Activated T-cell treated with anti-CD3 and anti-CD28 coated beads, Interleukin-2, amount 50 U/mL, for 72 hours (primary cell): ENCODE measurements at regions not wholly inside any gene's neighbourhood (a gene's known extent, or its start where the extent isn't known, plus 50 kb on each side); places are given as distances from the start of the nearest gene placed in this dataset.

Experiments used
- ATAC-seq, 2 donors: fragments of 150-1000 bp; cut with Tn5 transposase; replicated peaks in 1 of 2; 2 replicates each; pipeline ENCODE4 v1.10.0; 2021; ENCODE audit warnings: moderate library complexity in 2 of 2, mild to moderate bottlenecking in 1 of 2
- DNase-seq, 2 donors: peaks; one replicate each; pipeline ENCODE4 v3.0.0; 2021 to 2022; ENCODE audit warnings: mixed read lengths in 1 of 2
- H3K27ac Mint-ChIP-seq: one replicate; pipeline ENCODE4 v1.8.0; 2022; ENCODE audit warnings: mild to moderate bottlenecking, moderate library complexity, mixed read lengths
- H3K27me3 Mint-ChIP-seq: one replicate; pipeline ENCODE4 v1.8.0; 2022; ENCODE audit warnings: low read depth, mixed read lengths
- H3K36me3 Mint-ChIP-seq, 2 donors: one replicate each; pipeline ENCODE4 v1.8.0; 2022; ENCODE audit warnings: mixed read lengths in 2 of 2, mild to moderate bottlenecking in 1 of 2; ENCODE audit not compliant: insufficient read depth in 2 of 2
- H3K4me1 Mint-ChIP-seq: one replicate; pipeline ENCODE4 v1.8.0; 2022; ENCODE audit warnings: low read depth, mixed read lengths
- H3K4me3 Mint-ChIP-seq, 2 donors: one replicate each; pipeline ENCODE4 v1.8.0; 2022; ENCODE audit warnings: mild to moderate bottlenecking in 2 of 2, mixed read lengths in 2 of 2, moderate library complexity in 2 of 2
- H3K9me3 Mint-ChIP-seq, 2 donors: one replicate each; pipeline ENCODE4 v1.8.0; 2022; ENCODE audit warnings: mixed read lengths in 2 of 2

DNA sequence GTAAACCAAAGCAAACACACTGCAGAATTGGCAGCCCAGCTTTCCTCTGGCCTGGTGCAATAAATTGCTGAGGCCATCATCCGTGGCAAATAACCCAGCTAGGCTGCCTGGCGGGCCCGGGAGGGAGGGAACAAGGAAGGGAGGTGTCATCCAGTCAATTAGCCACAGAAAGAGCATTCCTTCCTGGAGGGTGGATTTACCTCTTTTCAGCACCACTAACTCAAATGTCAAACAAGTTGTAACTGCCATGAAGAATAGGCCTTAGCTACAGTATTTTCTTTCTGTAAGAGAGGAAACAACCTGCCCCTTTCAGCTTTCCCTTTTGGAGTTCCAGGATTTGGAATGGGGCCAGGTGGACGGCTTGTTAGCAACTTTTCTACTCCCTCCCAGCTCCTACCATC is 163.8 kb upstream of the BDNF start:
- no peaks in the 10 kb centered on the region for H3K4me1 Mint-ChIP-seq
- ATAC-seq (no peak), DNase-seq (no peak)
- H3K36me3 Mint-ChIP-seq: no peaks in the 10 kb centered on the region
- no peak overlapping the region for H3K27ac Mint-ChIP-seq
- H3K27me3 Mint-ChIP-seq: no peaks in the 10 kb centered on the region
- H3K4me3 Mint-ChIP-seq: no peak overlapping the region
- H3K9me3 Mint-ChIP-seq: no peaks in the 10 kb centered on the region

GRCh38 chr11:27863637-27864036 is 163.4 kb upstream of the BDNF start:
- Mint-ChIP-seq H3K36me3 (no peaks in the 10 kb centered on the region), H3K27ac (no peak overlapping the region), H3K9me3 (no peaks in the 10 kb centered on the region), H3K4me1 (no peaks in the 10 kb centered on the region), H3K4me3 (no peak overlapping the region), H3K27me3 (no peaks in the 10 kb centered on the region)
- DNase-seq (no peak), ATAC-seq (no peak)

GRCh38 chr11:27861706-27862430 is 161.6 kb upstream of the BDNF start:
- ATAC-seq: no peak
- Mint-ChIP-seq H3K36me3 (no peaks in the 10 kb centered on the region), H3K9me3 (no peaks in the 10 kb centered on the region)

GRCh38 chr11:27860811-27861210 is 160.6 kb upstream of the BDNF start:
- Mint-ChIP-seq H3K27ac (no peak overlapping the region), H3K9me3 (no peaks in the 10 kb centered on the region), H3K4me3 (no peak overlapping the region), H3K27me3 (peaks cover 4% of the 10 kb centered on the region), H3K4me1 (no peaks in the 10 kb centered on the region), H3K36me3 (no peaks in the 10 kb centered on the region)
- DNase-seq: no peak
- ATAC-seq: no peak

More at GRCh38 chr11:27861706-27862430, 161.6 kb upstream of the BDNF start:
- Mint-ChIP-seq H3K27ac (no peak overlapping the region), H3K27me3 (no peaks in the 10 kb centered on the region), H3K4me3 (no peak overlapping the region), H3K4me1 (no peaks in the 10 kb centered on the region)
- DNase-seq: no peak

DNA sequence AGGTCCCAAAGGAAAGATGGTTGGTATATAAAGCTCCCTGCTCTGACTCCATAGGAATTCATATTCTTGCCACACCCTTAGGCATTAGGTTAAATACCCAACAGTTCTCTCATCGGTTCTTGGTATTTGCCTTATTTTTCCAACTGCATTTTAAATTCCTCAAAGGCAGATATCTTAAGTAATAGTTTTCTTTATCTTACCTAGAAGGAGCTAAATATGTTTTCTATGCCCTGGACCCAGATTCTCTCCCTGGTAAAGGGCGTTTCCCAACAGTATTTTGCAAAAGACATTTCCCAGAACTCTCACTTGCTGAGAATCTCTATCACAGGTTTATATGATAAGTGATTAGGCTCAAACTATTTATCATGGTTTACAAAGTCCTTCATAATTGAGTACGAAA is 158.6 kb upstream of the BDNF start:
- ATAC-seq: no peak
- no peaks in the 10 kb centered on the region for H3K36me3 Mint-ChIP-seq
- H3K4me3 Mint-ChIP-seq: no peak overlapping the region
- H3K9me3 Mint-ChIP-seq: no peaks in the 10 kb centered on the region
- H3K27me3 Mint-ChIP-seq: peaks cover 6% of the 10 kb centered on the region
- DNase-seq: no peak
- H3K27ac Mint-ChIP-seq: no peak overlapping the region
- no peaks in the 10 kb centered on the region for H3K4me1 Mint-ChIP-seq

GRCh38 chr11:27857588-27857987 is 157.3 kb upstream of the BDNF start:
- Mint-ChIP-seq H3K4me3 (no peak overlapping the region), H3K4me1 (no peaks in the 10 kb centered on the region), H3K9me3 (no peaks in the 10 kb centered on the region), H3K27ac (no peak overlapping the region), H3K36me3 (no peaks in the 10 kb centered on the region), H3K27me3 (peaks cover 6% of the 10 kb centered on the region)
- DNase-seq: no peak
- no peak for ATAC-seq

DNA sequence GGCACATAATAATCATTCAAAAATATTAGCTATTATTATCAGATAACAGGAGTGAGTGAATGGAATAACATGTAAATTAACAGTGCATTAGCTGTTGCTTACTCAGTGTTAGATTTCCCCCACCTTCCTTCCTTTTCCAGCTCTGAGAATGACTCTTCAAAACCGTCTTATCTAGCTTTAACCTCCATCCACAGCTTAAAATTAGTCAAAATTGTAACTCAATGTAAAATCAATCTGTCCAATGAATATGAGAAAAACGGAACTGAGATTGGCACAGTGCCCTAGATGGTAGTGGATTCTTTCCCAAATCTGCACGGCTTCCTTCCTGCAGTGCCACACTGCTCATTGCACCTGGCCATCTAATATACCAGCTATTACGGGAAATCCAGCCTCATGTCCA is 156.8 kb upstream of the BDNF start:
- DNase-seq: no peak
- H3K4me3 Mint-ChIP-seq: no peak overlapping the region
- H3K9me3 Mint-ChIP-seq: peaks cover 0 to 3% of the 10 kb centered on the region in 2 donors
- H3K27me3 Mint-ChIP-seq: peaks cover 6% of the 10 kb centered on the region
- H3K27ac Mint-ChIP-seq: no peak overlapping the region
- no peaks in the 10 kb centered on the region for H3K4me1 Mint-ChIP-seq
- ATAC-seq: no peak
- H3K36me3 Mint-ChIP-seq: no peaks in the 10 kb centered on the region

DNA sequence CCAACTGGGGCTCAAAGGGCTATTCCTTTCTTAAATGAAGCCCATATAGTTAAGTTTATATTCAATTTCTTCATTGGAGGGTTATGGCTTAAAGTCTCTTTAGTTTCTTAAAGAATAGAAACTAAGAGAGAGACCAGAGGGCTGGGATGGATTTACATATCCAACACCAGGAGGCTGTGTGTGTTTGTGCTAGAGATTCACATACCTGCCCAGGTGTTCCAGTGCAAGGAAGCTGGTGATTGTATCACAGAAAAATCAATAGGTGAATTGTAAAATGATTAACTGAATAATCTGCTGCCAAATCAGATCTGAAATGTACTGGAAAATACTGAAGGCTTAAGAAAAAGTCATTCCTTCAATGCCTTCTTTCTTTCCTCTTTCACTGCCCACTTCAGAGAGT is 148.2 kb upstream of the BDNF start:
- no peak overlapping the region for H3K4me3 Mint-ChIP-seq
- H3K27ac Mint-ChIP-seq: no peak overlapping the region
- H3K9me3 Mint-ChIP-seq: peaks cover 2 to 10% of the 10 kb centered on the region in 2 donors
- DNase-seq (no peak), ATAC-seq (no peak)
- H3K27me3 Mint-ChIP-seq: peaks cover 7% of the 10 kb centered on the region
- H3K4me1 Mint-ChIP-seq: no peaks in the 10 kb centered on the region
- H3K36me3 Mint-ChIP-seq: no peaks in the 10 kb centered on the region

DNA sequence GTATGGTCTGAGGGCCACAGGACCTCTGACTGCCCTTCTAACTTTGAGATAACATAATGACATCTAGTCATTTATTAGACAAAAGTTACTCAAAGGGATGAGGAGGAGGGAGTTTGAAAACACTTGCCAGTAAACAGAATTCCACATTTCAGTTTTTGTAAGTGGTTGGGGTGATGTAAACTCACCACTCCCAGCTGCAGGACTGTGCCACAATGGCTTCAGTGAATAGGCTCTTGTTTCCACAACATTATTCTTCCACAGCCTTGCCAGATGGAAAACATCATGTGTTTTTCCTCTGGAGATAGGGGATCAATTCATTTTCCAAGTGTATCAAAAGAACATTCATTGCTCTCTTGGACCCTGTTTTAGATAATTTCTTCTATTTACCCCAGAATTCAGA is 147.2 kb upstream of the BDNF start:
- Mint-ChIP-seq H3K36me3 (no peaks in the 10 kb centered on the region), H3K27me3 (peaks cover 7% of the 10 kb centered on the region), H3K4me1 (no peaks in the 10 kb centered on the region), H3K27ac (no peak overlapping the region), H3K9me3 (peaks cover 2 to 10% of the 10 kb centered on the region in 2 donors), H3K4me3 (no peak overlapping the region)
- ATAC-seq (no peak), DNase-seq (no peak)

GRCh38 chr11:27842290-27842689 is 142.0 kb upstream of the BDNF start:
- ATAC-seq (no peak), DNase-seq (no peak)
- H3K27ac Mint-ChIP-seq: no peak overlapping the region
- no peaks in the 10 kb centered on the region for H3K27me3 Mint-ChIP-seq
- H3K4me3 Mint-ChIP-seq: no peak overlapping the region
- H3K4me1 Mint-ChIP-seq: no peaks in the 10 kb centered on the region
- no peaks in the 10 kb centered on the region for H3K36me3 Mint-ChIP-seq
- peaks cover 3% of the 10 kb centered on the region in 2 donors for H3K9me3 Mint-ChIP-seq

DNA sequence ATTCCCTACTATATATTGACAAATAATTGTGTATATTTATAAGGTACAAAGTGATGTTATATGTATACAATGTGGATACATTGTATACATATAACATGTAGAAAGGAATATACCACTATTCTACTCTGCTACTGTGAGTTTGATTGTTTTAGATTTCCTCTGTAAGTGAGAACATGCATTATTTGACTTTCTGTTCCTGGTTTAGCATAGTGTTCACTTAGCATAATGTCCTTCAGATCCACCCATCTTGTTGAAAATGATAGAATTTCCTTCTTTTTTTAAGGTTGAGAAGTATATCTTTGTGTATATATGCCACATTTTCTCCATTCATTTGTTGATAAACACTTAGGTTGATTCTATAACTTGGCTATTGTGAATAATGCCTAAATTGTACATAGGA is 140.8 kb upstream of the BDNF start:
- Mint-ChIP-seq H3K4me3 (no peak overlapping the region), H3K4me1 (no peaks in the 10 kb centered on the region), H3K9me3 (peaks cover 3% of the 10 kb centered on the region in 2 donors), H3K27ac (no peak overlapping the region), H3K36me3 (no peaks in the 10 kb centered on the region), H3K27me3 (peaks cover 4% of the 10 kb centered on the region)
- DNase-seq (no peak), ATAC-seq (no peak)

DNA sequence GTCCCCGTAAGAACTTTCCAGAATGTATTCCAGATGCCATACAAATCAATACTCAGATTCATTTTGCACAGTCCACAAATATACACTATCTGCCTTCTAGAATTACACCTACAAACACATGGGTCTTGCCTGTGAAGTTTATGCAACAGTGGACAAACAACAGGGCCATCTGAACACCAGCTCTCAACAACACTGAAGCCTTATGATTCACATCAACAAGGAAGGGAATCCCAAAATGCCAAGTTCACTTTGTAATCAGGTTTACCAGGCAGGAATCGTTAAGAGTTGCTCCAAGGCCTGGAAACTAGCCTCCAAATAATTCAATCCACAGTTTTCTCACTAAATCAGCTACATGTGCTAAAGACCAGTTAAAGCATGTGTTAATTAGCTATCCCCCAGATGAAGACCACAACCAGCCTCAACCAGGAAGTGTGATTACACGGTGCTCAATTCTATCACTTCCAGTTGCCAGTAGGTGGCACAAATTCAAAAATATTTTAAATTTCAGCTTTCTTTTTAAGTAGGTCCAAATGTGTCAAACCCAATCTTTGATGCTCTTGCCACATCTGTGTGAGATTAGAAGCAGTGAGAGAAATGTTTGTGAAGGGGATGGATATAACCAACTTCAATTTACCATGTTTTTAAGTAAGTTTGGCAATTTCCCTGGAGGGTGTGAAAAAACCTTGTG is 139.1 kb upstream of the BDNF start:
- Mint-ChIP-seq H3K27ac (no peak overlapping the region), H3K27me3 (peaks cover 6% of the 10 kb centered on the region), H3K9me3 (peaks cover 2% of the 10 kb centered on the region in 2 donors), H3K36me3 (no peaks in the 10 kb centered on the region), H3K4me1 (no peaks in the 10 kb centered on the region), H3K4me3 (no peak overlapping the region)
- DNase-seq (no peak), ATAC-seq (no peak)

DNA sequence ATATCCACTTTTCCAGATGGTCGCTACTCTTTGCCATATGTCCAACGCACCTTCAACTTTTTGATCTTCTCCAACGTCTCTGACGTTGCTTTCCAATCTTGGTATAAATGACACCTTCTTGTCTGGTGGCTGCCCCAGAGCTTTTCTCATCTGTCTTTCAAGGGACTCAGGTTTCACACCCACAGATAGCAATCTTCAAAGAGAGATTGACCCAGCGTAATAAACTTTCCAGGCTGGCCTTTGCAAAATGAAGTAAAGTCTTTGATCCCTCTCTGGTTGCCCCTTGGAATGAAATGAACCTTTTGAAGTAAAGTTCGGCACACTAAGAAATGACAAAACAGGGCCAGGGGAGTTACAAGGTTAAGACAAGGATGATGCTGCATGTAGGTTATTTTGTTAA is 138.4 kb upstream of the BDNF start:
- DNase-seq: no peak
- H3K27ac Mint-ChIP-seq: no peak overlapping the region
- H3K27me3 Mint-ChIP-seq: peaks cover 6% of the 10 kb centered on the region
- ATAC-seq: no peak
- no peaks in the 10 kb centered on the region for H3K4me1 Mint-ChIP-seq
- no peaks in the 10 kb centered on the region for H3K36me3 Mint-ChIP-seq
- peaks cover 2% of the 10 kb centered on the region in 2 donors for H3K9me3 Mint-ChIP-seq
- H3K4me3 Mint-ChIP-seq: no peak overlapping the region
